HG03139 (cell line): ENCODE measurements at regions not wholly inside any gene's neighbourhood (a gene's known extent, or its start where the extent isn't known, plus 50 kb on each side); places are given as distances from the start of the nearest gene placed in this dataset.

ENCODE experiments used
- ATAC-seq: cut with Tn5 transposase; IDR thresholded peaks from one replicate; pipeline ENCODE4 v1.9.1; 2021; ENCODE audit not compliant: unreplicated experiment

DNA sequence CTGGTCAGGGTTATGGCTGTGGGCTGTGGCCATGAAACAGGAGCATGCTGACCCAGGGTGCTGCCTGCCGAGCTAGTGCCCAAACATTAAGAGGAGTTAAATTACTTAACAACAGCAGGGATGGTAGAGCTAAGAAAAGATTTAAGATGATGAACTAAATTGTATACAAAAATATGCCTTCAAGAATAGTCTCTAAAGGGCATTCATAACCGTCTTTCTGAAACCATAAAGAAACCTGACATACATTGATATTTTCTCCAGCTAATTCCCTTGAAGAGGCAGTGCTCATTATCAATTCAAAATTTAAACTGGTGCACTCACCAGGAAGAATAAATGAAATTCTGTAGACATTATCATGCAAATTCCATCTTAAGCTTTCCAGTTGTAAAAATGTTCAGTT, 265.8 kb upstream of the TAC1 start:
- no peak for ATAC-seq

DNA sequence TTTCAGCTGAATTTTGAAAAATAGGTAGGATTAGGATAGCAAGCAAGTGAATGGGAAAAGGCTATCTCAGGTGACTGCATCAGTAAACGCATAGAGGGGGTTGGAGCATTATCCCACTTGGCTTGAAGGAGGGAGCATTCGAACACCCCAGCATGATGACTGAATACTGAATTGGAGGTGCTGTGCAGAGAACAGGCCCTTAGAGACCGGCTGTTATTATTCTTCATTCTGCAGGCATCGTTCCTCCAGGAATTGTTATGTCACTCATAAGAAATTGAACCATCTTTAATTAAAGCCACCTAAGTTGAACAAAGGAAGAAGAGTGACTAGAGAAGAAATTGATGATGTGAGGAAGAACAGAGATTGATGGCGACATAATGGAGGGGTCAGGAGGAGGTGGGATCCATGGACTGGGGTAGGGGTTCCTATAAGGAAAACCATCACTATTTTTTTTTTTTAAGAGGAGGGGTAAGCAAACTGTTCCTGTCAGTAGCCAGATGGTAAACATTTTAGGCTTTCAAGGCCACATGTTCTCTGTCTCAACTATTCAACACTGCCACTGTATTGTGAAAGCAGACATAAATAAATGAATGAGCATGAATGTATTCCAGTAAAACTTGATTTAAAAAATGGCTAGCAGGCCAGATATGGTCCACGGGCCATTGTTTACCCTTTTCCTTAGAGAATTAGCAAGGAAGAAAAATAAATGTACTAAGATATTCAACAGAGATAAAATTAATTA, 264.7 kb upstream of the TAC1 start:
- no peak for ATAC-seq

DNA sequence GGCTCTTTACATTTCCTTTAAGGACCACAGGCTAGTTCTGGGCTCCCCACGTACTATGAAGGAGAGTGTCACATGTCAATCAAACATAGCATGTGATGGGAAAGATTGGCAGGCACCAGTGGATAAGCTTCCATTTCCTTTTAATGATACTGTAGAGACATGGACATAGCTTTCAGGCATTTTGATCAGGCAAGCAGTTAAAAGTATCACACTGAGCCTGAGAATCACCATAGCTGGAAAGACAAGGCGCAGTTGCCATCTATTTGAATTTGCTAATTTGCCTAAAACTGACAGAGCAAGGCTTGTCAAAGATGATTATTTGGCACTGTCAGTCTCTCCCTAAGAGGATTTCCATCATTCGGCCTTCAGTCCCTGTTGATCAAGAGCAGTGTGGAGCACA, 263.4 kb upstream of the TAC1 start:
- ATAC-seq = no peak

DNA sequence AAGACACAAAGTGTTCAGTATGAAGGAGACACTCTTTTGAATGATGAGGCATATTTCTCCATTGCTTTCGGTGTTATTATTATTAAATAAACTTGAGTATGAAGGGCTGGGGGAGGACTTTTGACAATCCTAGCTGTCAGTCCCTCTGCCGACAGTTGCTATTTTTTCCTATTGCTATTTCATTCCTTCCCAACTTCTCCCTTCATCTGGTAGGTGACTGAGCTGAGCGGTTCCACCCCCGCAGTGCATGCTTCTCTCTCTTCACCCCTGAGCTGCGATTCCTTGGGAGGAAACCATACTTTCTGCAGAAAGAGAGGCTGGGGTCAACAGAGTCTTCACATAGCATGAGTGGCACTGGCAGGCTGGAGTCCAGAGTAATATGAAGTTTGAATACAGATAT, 261.2 kb upstream of the TAC1 start:
- no peak for ATAC-seq

DNA sequence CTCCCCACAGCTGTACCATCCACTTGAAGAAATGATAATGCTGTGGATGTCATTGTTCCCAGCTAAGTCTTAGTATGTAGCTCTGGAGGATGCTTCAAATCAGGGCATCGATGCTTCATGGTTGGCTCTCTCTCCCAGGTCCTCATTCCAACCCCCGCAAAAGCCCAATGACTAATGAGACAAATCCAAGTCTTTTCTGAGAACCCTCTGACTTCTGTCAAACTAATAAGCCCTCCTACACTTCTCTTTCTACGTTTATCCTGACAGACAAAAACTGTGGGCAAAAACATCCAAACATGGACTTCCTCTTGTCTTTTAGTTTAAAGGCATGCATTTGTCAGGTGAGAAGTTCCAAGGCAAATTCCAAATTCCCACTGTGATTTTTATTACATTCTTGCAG, 260.4 kb upstream of the TAC1 start:
- no peak for ATAC-seq

DNA sequence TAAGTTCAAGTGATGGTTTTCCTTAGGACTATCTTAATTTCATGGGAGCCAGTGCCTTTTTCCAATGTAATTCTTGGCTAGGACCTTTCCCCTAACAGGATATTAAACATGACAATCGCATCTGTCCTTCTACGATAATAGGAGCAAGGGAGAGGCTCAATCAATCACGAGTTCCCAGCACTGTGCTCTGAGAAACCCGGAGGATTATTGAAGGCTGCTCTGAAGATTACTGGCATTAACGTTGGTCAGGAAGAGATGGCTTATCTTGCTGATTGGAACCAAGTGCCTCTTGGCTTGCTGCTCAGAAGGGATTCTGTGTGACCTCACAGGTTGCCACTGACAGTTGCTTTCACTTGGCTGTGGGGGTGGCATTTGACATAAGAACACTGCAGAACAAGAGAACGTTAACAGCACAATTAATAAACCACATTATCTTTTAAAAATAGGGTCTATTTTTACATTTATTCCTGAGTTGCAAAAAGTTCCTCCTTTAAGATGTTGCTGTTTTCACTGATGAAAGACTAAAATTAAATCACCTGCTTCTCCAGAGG, 252.1 kb upstream of the TAC1 start:
- ATAC-seq = no peak

DNA sequence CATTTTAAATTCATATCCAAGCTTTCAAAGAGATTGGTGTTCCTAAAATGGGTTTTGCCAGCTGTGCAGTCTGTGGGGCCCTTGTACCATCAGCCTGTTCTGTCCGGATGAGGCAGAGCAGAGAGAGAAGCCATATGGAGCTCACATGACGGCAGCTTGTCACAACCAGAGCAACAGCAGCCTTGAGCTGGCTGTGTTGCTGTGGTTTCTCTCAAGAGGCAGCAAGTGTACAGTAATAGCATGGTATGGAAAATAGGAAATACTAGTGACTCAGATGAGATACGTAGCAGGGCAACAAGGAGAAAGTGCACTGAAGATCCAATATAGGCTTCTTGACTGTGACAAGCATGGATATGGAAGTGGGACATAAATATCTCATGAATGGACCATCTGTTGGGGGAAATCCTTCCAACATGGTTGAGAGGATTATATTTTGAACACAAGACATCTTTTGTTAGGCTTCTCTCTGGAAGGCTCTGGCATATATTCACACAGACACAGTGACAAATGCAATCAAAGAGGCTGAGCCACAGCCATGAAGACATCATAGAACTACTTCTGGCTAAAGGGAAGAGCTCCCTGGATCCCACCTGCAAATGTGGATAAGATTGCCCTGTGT, 251.0 kb upstream of the TAC1 start:
- ATAC-seq = no peak

DNA sequence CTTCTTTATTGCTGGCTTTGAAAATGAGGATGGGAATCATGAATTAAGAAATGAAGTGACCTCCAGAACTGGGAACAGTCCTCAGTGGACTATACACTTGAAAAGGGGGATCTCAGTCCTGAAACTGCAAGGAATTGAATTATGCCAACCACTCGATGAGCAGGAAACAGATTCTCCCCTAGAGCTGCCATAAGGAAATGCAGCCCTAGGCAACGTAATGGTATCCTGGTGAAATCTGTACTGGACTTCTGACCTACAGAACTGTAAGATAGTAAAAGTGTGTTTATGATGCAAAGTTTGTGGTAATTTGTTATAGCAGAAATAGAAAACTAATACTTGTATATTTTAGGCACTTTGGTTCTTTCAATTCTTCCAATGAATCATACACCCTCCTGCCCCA, 236.4 kb upstream of the TAC1 start:
- no peak for ATAC-seq

DNA sequence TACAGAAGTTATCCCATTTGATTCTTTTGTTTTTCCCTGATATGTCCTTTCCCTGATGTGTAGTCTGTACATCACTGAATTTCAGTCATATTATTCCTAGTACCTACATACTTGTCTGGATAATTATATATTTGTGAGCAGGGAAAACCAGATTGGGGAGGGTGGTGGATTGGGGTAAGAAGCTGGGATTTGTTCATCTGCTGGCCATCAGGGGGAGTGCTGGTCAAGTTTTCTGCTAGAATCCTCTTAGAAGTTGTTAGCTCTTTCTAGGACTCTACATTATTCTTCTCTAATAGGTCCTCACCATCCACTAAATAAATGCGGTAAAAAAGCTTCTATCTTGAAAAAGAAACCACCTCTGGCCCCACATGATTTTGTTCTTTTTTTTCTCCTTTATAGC, 232.7 kb upstream of the TAC1 start:
- ATAC-seq = no peak

DNA sequence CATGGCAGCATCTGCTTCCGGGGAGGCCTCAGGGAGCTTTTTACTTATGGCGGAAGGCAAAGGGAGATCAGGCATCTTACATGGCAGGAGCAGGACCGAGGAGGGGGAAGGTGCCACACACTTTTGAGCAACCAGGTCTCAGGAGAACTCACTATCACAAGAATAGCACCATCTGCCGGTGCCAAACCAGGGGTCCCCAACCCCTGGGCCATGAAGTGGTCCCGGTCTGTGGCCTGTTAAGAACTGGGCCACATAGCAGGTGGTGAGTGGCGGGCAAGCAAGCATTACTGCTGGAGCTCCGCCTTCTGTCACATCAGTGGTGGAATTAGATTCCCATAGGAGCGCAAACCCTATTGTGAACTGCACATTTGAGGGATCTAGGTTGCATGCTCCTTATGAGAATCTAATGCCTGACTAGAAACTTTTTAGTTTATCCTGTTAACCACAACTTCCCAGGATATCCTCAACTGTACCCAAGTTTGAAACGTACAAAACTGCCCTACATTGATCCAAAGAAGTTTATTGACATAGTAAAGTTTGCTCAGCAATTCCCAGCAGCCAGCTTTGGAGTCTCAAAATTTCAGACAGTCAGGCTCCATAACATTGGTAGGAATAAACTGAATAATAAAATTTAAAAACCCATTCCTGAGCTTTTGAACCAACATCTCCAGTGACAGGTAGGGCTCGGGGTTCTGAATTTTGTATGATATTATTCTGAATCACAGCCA, 228.4 kb upstream of the TAC1 start:
- no peak for ATAC-seq

DNA sequence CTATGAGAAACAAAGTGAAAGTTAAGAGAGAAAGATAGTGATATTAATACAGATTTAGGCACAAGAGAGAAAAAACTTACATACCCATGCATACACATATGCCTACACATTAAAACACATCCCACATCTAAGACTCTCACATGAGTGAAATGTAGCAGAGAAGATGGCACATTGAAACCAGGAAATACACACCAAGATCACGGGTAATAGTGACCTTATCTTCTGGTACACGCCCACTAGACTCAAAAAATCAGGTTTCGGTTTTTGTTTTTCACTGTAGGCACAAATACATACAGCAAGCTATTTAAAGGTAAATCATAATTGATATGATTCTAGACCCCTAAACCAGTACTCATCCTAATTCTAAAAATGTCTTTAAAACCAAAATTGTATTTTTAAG, 225.2 kb upstream of the TAC1 start:
- ATAC-seq = no peak

DNA sequence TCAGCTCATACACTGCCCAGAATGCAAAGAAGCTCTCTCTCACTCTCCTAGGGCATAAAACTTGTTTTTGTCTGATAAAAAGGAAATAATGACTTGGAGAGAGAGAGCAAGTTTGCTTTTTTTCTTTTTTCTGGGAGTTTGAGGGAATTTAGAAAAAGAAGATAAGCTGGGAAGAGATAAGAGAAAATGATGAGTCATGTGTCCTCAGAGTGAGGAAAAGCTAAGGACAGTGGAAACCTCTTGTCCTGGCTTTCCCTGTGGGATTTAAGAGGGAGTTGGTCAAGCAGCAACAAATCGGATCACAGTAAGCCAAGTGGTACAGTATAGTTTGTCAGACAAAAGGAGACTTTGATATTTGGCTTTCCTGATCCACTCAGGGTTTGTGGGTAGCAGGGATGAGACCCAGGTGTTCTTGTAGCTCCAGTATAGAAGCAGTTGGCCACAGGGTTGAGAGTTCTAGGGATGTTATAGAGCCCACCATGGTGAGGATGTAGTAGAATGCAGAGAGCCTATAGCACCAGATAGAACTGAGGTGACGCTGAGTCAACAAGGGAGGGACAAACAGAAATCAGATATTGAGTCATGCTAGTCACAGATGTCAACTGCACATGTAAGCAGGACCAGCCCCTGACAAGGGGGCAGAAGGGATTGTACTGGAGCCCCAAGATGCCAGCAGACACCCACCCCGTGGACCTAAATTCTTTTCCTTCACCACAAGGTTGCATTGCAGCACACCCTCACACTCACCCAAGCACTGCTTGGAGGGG, 219.3 kb upstream of the TAC1 start:
- no peak for ATAC-seq

DNA sequence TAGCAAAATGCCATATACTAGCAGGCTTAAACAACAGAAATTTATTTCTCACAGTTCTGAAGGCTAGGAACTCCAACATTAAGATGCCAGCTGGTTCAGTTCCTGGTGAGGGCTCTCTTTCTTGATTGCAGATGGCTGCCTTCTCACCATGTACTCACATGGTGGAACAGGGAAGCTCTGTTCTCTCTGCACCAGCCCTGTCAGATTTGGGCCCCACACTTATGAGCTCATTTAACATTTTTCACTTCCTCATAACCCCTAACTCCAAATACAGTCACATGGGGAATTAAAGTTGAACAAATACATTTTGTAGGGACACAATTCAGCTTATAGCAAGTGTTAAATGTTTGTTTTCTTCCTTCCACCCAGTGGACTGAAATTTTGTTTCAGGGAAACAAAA, 218.6 kb upstream of the TAC1 start:
- no peak for ATAC-seq

DNA sequence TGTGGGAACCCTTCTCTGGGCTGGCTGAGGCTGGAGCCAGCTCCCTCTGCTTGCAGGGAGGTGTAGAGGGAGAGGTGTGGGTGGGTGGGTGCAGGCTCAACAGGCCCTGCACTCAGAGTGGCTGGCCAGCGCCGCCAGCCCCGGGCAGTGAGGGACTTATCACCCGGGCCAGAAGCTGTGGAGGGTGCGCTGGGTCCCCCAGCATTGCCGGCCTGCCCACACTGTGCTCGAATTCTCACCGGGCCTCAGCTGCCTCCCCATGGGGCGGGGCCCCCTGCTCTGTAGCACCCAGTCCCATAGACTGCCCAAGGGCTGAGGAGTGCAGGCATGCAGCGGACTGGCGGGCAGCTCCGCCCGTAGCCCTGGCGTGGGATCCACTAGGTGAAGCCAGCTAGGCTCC, 190.7 kb upstream of the TAC1 start:
- ATAC-seq = no peak

DNA sequence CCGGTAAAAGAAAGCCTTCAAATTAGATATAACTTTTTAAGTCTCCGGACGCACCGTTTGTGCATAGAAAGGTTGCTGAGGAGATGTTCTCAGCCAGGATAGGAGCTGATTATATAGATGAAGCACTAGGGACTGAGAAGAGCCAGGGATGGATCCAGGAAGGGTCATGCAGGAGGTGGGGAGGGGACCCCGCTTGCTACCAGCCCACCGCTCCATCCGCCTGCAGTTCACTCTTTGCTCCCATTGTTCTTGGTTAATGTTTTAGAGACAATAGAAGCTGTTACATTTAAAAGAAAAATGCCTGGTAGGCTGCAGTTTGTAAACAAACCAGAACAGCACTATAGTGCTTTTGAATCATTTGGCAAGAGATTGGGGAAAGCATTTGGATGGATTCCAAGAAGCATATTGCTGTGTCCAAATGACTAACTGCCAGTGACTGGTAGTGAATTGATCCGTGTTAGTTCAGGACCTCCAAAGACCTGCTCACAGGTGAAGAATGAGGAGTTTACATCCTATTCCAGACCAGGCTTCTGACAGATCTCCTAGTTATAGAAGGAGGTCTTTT, 175.9 kb upstream of the TAC1 start:
- no peak for ATAC-seq

DNA sequence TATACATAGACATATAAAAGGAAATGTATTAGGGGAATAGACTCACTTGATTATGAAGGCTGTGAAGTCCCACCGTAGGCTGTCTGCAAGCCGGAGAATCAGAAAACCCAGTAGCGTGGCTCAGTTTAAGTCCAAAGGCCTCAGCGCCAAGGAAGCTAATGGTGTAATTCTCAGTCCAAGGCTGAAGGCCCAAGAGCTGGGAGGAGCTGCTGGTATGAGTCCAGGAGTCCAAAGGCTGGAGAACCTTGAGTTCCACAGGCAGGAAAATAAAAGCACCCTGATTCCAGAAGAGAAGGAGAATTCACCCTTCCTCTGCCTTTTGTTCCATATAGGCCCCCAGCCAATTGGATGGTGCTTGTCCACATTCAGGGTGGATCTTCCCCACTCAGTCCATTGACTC, 166.2 kb upstream of the TAC1 start:
- ATAC-seq = no peak

DNA sequence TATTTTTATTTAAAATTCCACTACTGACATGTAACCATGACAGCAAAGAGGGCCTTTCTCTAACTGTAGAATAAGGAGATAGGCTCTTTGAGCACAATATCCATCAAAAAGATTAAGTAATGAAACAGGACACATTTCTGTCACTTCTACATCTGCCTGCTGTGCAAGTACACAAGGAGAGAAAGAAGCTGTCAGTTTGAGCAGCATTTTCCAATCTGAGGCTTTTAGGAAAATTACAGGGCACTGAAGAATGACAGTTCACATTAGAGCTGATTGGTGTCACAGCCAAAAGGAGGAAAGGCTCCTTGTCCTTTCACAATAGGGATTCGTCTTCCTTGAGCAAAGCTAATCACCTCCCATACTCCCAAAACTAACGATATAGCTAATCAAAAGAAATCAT, 158.8 kb upstream of the TAC1 start:
- no peak for ATAC-seq

DNA sequence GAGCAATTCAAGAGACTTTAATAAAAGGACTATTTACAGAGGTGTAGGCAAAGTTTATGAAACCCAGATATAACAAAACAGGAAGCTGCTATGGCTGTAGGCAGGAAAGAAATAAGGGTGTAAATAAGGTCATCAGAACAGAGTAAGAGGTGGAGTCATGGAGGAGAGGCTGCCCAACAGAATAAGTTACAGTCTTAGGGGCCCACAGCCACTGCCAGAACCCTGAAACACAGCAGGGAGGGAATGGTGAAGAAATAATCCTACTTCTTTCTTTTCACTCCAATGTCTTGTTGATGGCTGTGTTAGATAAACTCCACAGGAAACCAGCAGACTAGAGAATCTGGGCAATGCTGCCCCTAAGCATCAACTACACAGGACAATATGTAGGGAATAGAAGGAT, 155.8 kb upstream of the TAC1 start:
- ATAC-seq = no peak

DNA sequence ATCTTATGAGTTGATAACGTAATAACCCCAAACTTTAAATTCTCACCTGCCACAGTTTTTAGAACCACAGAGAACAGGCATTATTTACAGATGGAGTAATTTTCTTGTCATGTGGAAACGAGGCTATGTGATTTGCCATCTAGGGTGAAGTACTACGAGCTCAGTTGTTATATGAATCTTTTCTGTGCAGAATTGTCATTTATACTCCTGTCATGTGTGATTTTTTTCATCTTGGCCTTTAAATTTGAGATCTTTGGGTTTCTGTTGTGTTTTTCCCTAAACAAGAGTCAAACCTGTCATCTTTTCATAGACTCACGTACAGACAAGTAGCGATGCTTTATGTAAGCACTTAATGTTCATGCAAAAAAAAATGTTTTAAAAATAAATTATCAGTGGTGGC, 153.7 kb upstream of the TAC1 start:
- ATAC-seq = no peak

DNA sequence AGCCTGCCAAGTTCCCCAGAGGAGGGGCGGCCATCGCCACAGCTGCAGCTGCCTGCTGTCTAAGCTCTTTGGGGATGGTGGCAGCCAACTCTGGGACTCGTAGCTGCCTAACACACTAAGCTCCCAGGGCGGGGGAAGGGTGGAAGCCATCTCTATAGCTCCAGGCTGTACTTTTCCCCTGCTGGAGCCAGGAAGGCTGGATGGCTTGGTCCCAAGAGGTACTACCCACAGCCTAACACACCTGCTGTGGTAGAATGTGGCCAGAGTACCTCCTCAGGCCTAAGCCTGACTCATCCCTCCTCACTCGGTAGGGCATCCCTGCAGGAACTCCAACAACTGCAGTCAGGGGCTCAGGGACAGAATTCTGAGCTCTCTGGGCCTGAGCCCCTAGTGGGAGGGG, 151.7 kb upstream of the TAC1 start:
- ATAC-seq = no peak

DNA sequence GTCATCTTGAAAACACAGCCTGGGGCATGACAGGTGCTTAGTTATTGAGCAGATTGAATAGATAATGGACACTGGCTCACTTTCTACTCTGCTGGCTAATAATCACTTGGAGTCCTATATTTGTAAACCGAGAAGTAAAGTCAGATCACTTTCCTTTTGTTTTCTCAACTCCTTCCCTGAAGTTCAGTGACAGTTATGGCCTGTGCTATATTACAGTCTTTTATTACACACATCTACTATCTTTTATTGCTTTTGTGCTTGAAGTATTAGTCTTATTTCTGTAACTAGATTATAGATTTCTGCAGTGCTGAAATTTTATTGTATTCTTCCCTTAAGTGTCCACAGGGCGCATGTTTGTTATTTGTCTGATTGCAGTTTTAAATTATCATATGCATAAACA, 136.4 kb upstream of the TAC1 start:
- ATAC-seq = no peak
